ENCODE measurements at regions not wholly inside any gene's neighbourhood (a gene's known extent, or its start where the extent isn't known, plus 50 kb on each side); places are given as distances from the start of the nearest gene placed in this dataset.

DNA sequence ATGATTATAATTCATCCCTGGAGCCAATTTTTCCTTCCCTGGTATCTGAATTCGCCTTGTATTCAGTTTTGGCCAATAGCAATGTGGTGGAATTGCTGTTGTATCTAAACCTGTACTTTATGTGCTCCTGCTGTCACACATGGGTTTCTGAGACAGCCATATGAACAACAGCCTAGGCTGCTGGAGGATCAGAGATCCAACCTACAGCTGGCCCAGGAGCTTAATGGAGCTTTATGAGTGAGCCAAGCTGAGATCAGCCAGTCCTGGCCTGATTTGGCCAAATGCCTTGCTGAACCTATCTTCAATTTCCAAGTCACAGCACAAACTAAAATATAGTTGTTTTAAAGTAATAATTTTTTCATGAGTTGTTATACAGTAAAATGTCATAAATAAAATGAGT is 1071.5 kb downstream of the PCDH7 start:
- TF ChIP-seq, protein P1, sequence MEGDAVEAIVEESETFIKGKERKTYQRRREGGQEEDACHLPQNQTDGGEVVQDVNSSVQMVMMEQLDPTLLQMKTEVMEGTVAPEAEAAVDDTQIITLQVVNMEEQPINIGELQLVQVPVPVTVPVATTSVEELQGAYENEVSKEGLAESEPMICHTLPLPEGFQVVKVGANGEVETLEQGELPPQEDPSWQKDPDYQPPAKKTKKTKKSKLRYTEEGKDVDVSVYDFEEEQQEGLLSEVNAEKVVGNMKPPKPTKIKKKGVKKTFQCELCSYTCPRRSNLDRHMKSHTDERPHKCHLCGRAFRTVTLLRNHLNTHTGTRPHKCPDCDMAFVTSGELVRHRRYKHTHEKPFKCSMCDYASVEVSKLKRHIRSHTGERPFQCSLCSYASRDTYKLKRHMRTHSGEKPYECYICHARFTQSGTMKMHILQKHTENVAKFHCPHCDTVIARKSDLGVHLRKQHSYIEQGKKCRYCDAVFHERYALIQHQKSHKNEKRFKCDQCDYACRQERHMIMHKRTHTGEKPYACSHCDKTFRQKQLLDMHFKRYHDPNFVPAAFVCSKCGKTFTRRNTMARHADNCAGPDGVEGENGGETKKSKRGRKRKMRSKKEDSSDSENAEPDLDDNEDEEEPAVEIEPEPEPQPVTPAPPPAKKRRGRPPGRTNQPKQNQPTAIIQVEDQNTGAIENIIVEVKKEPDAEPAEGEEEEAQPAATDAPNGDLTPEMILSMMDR (conservative IDR thresholded peaks at IDR 0.05; ENCODE audit: low read depth, low read length), result no peak
- no peak for TF ChIP-seq EZH2 (IDR thresholded peaks at IDR 0.05; ENCODE audit: borderline replicate concordance, low read depth, low read length, poor library complexity, severe bottlenecking)
